Prostate gland (tissue), 2 donors: ENCODE measurements at regions not wholly inside any gene's neighbourhood (a gene's known extent, or its start where the extent isn't known, plus 50 kb on each side); places are given as distances from the start of the nearest gene placed in this dataset.

Source experiments
- CTCF ChIP-seq, 4 experiments: fragments of 200-600 bp in 2 of 4; fragments of 450-650 bp in 2 of 4; sonication (generic) in 2 of 4; IDR thresholded peaks; 1 replicate in 3 of 4; 2 replicates in 1 of 4; pipeline ENCODE4 v1.5.1; 2016 to 2019; ENCODE audit warnings: antibody characterized with exemption in 4 of 4, mild to moderate bottlenecking in 2 of 4, moderate library complexity in 2 of 4
- POLR2A ChIP-seq: fragments of 450-650 bp; IDR thresholded peaks from one replicate; pipeline ENCODE4 v1.6.1; 2016; ENCODE audit warnings: antibody characterized with exemption, mild to moderate bottlenecking

GRCh38 chr7:49669285-49669684 lies 104.2 kb upstream of the VWC2 start:
- TF ChIP-seq CTCF (IDR thresholded peaks at IDR 0.05) (no peak), POLR2A (no peak)
